K562 (cell line): ENCODE measurements at regions not wholly inside any gene's neighbourhood (a gene's known extent, or its start where the extent isn't known, plus 50 kb on each side); places are given as distances from the start of the nearest gene placed in this dataset.

Source experiments
- ATAC-seq: fragments of 200-7000 bp; cut with Tn5 transposase; 3 replicates; pipeline ENCODE4 v1.9.1; 2020; ENCODE audit warnings: moderate library complexity
- BruUV-seq: library from RNA; stranded (reverse); fragments of 400-500 nt; replicated peaks from 2 replicates; lab custom pipeline; 2021; lab: Mats Ljungman, UMichigan
- CTCF ChIA-PET: fragments of 300-600 bp; formaldehyde crosslinking; extraction: SDS; loops from one replicate; lab custom pipeline; 2021; ENCODE audit warnings: low intra/inter-chr PET ratio; lab: Yijun Ruan, JAX
- POLR2A ChIA-PET: fragments of 300-600, 350-650 bp; sonication (Branson Sonifier 250); formaldehyde crosslinking; extraction: SDS; loops from one replicate; lab custom pipeline; 2021; ENCODE audit warnings: antibody characterized with exemption, inconsistent platforms; lab: Yijun Ruan, JAX
- DNase-seq, 4 experiments: peaks; one replicate each; pipeline versions ENCODE4 v3.0.0 to v3.0.0-alpha.2; 2011 to 2018; ENCODE audit warnings: low spot score in 3 of 4, mixed read lengths in 3 of 4; ENCODE audit errors: extremely low read depth in 1 of 4
- FAIRE-seq: peaks from 2 replicates; lab custom pipeline; 2011; peaks lifted over from hg19 to GRCh38; lab: Jason Lieb, UNC
- H2AFZ ChIP-seq: 2 replicates; pipeline ENCODE4 v1.6.0; 2011; ENCODE audit warnings: low read depth, low read length, control low read depth, inconsistent platforms
- H3K27ac ChIP-seq: fragments of 200-600 bp; 3 replicates; pipeline ENCODE4 v1.8.0; 2011; ENCODE audit warnings: low read depth, mild to moderate bottlenecking, control low read depth, inconsistent platforms, low read length, moderate library complexity, mixed read lengths; ENCODE audit errors: extremely low read depth
- H3K27me3 ChIP-seq, 2 experiments: fragments of 300-600 bp in 1 of 2; 2 replicates in 1 of 2; 3 replicates in 1 of 2; pipeline versions ENCODE4 v1.6.0 to v1.8.0; 2011; ENCODE audit warnings: inconsistent platforms in 2 of 2, low read length in 2 of 2, mild to moderate bottlenecking in 1 of 2, mixed read lengths in 1 of 2, moderate library complexity in 1 of 2; ENCODE audit not compliant: control insufficient read depth in 2 of 2, insufficient read depth in 2 of 2
- H3K36me3 ChIP-seq: fragments of 300-600 bp; 3 replicates; pipeline ENCODE4 v1.8.0; 2011; ENCODE audit warnings: mild to moderate bottlenecking, low read length, inconsistent platforms; ENCODE audit not compliant: control insufficient read depth, insufficient read depth
- H3K4me1 ChIP-seq, 2 experiments: fragments of 200-600 bp in 1 of 2; replicated peaks in 1 of 2; 2 replicates in 1 of 2; 3 replicates in 1 of 2; pipeline versions ENCODE4 v1.5.1 to v1.8.0; 2011; ENCODE audit warnings: inconsistent platforms in 2 of 2, low read length in 2 of 2, mild to moderate bottlenecking in 1 of 2, mixed read lengths in 1 of 2, moderate library complexity in 1 of 2; ENCODE audit not compliant: control insufficient read depth in 2 of 2, insufficient read depth in 2 of 2
- H3K4me2 ChIP-seq: 2 replicates; pipeline ENCODE4 v1.6.1; 2011; ENCODE audit warnings: low read length, control low read depth, inconsistent platforms, mixed read lengths; ENCODE audit not compliant: insufficient read depth
- H3K4me3 ChIP-seq: fragments of 200-600 bp; sonication (generic), shearing (Covaris generic); 2 replicates; pipeline ENCODE4 v1.5.1; 2016; ENCODE audit warnings: control low read depth, inconsistent platforms
- H3K79me2 ChIP-seq: fragments of 200-600 bp; 3 replicates; pipeline ENCODE4 v1.8.0; 2011; ENCODE audit warnings: low read length, inconsistent platforms; ENCODE audit not compliant: control insufficient read depth, insufficient read depth
- H3K9ac ChIP-seq, 2 experiments: 2 replicates each; pipeline versions ENCODE4 v1.6.0 to v1.6.1; 2011; ENCODE audit warnings: low read depth in 2 of 2, low read length in 2 of 2, control low read depth in 1 of 2, inconsistent platforms in 1 of 2, mild to moderate bottlenecking in 1 of 2, mixed read lengths in 1 of 2; ENCODE audit not compliant: insufficient read depth in 1 of 2
- H3K9me1 ChIP-seq: one replicate; pipeline ENCODE4 v1.6.0; 2011; ENCODE audit warnings: inconsistent platforms, mild to moderate bottlenecking, low read length, moderate library complexity; ENCODE audit not compliant: control insufficient read depth, insufficient read depth
- H3K9me3 ChIP-seq: replicated peaks from 2 replicates; pipeline ENCODE4 v1.5.1; 2011; ENCODE audit warnings: low read depth, low read length, inconsistent platforms; ENCODE audit not compliant: control insufficient read depth, insufficient read depth
- H4K20me1 ChIP-seq: replicated peaks from 2 replicates; pipeline ENCODE4 v1.6.1; 2011; ENCODE audit warnings: low read length, inconsistent platforms, mixed read lengths; ENCODE audit not compliant: control insufficient read depth, insufficient read depth
- E2F3 ChIP-seq: fragments of 250-450 bp; sonication (Bioruptor Pico); IDR thresholded peaks from 2 replicates; pipeline ENCODE4 v1.4.0; 2020; ENCODE audit warnings: mild to moderate bottlenecking
- GTF3C2 ChIP-seq: IDR thresholded peaks from 3 replicates; pipeline ENCODE4 v1.6.1; 2011; ENCODE audit warnings: borderline replicate concordance, mild to moderate bottlenecking, moderate library complexity; ENCODE audit not compliant: insufficient read length; ENCODE audit errors: extremely low read depth
- PCBP2 ChIP-seq: fragments of 200-400 bp; formaldehyde crosslinking; IDR thresholded peaks from 2 replicates; pipeline ENCODE4 v1.6.1; 2018; ENCODE audit warnings: low read length, low read depth, mild to moderate bottlenecking, moderate library complexity; ENCODE audit not compliant: poor library complexity, severe bottlenecking
- TCF3 ChIP-seq: sonication (generic); formaldehyde crosslinking; IDR thresholded peaks from 2 replicates; pipeline ENCODE4 v1.4.0; 2020; ENCODE audit warnings: mild to moderate bottlenecking, missing genetic modification reagents
- WGBS: fragments of 100-300 bp; shearing (Covaris generic); methylation state at CpG from one replicate; pipeline ENCODE4 v1.1.6; 2016; ENCODE audit warnings: low coverage, mixed read lengths; ENCODE audit not compliant: insufficient coverage; ENCODE audit errors: missing lambda C conversion rate; 5-methylcytosine and 5-hydroxymethylcytosine counted together
- in situ Hi-C: fragments of 300-500 bp; cut with MboI; formaldehyde crosslinking; loops from 4 replicates; pipeline ENCODE4 v1.15.0; 2018; ENCODE audit warnings: inconsistent platforms, mixed read lengths
- intact Hi-C: fragments of 100-400 bp; cut with micrococcal nuclease; formaldehyde crosslinking; loops from 2 replicates; pipeline ENCODE4 v1.14.2; 2022

GRCh38 chr4:137956256-137956655 is 285.9 kb downstream of the SLC7A11 start:
- POLR2A ChIA-PET, result no interaction called here

More at GRCh38 chr4:137956256-137956655, 285.9 kb downstream of the SLC7A11 start:
- in situ Hi-C loops (no loop called here), intact Hi-C loops (no loop called here)
- H3K9me3 ChIP-seq, result no peaks in the 10 kb centered on the region
- no peaks in the 10 kb centered on the region for H3K79me2 ChIP-seq
- H3K9me1 ChIP-seq, result no peaks in the 10 kb centered on the region
- WGBS, result 52% methylated on average over 2 of the region's 2 CpGs
- ATAC-seq, result no peak
- no peak overlapping the region for H3K9ac ChIP-seq
- no peak for DNase-seq
- H4K20me1 ChIP-seq, result no peaks in the 10 kb centered on the region
- no TSS peak for BruUV-seq
- no peak for FAIRE-seq
- no peak for TF ChIP-seq E2F3 (CRISPR knock-in tag)
- TF ChIP-seq PCBP2, result no peak
- TF ChIP-seq TCF3, result no peak
- TF ChIP-seq GTF3C2, result no peak
- CTCF ChIA-PET, result no interaction called here
- H3K27me3 ChIP-seq, result no peaks in the 10 kb centered on the region
- H3K27ac ChIP-seq, result no peak overlapping the region
- H3K36me3 ChIP-seq, result no peaks in the 10 kb centered on the region
- H3K4me3 ChIP-seq, result no peak overlapping the region
- H3K4me1 ChIP-seq, result no peaks in the 10 kb centered on the region
- no peak overlapping the region for H2AFZ ChIP-seq
- no peak overlapping the region for H3K4me2 ChIP-seq
